ENCODE measurements at regions not wholly inside any gene's neighbourhood (a gene's known extent, or its start where the extent isn't known, plus 50 kb on each side); places are given as distances from the start of the nearest gene placed in this dataset.

DNA sequence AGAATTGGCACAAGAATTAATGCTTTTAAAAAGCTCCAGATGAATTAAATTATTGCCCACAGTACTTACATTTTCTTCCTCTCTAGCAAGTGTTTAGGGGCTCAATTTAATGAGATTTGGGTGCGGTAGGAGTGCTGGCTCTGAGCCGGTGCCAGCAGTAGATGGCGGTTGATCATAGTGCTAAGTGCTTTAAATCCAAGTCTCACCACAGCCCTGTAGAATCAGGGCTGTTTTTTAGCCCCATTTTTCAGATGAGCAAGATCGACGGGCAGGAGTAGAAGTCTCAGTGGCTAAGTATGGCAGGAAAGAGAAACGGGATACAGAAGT lies 136.9 kb upstream of the SALL4 start:
- no peak overlapping the region for H3K4me3 ChIP-seq (ENCODE audit: low read depth, low read length)
- TF ChIP-seq, protein P1, sequence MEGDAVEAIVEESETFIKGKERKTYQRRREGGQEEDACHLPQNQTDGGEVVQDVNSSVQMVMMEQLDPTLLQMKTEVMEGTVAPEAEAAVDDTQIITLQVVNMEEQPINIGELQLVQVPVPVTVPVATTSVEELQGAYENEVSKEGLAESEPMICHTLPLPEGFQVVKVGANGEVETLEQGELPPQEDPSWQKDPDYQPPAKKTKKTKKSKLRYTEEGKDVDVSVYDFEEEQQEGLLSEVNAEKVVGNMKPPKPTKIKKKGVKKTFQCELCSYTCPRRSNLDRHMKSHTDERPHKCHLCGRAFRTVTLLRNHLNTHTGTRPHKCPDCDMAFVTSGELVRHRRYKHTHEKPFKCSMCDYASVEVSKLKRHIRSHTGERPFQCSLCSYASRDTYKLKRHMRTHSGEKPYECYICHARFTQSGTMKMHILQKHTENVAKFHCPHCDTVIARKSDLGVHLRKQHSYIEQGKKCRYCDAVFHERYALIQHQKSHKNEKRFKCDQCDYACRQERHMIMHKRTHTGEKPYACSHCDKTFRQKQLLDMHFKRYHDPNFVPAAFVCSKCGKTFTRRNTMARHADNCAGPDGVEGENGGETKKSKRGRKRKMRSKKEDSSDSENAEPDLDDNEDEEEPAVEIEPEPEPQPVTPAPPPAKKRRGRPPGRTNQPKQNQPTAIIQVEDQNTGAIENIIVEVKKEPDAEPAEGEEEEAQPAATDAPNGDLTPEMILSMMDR (IDR thresholded peaks at IDR 0.05; ENCODE audit: insufficient read depth, low read length) = no peak
- no peak for DNase-seq (ENCODE audit: low read depth)

- TF ChIP-seq, protein P1 (IDR thresholded peaks at IDR 0.05; ENCODE audit: insufficient read depth, low read length) = no peak
- no peak overlapping the region for H3K4me3 ChIP-seq (ENCODE audit: low read depth, low read length)
- no peak for DNase-seq (ENCODE audit: low read depth)
Measured at GRCh38 chr20:51938559-51939258, 136.4 kb upstream of the SALL4 start.

GRCh38 chr20:51937779-51938178 lies 135.5 kb upstream of the SALL4 start:
- H3K4me3 ChIP-seq (ENCODE audit: low read depth, low read length) = no peak overlapping the region
- TF ChIP-seq, protein P1 (IDR thresholded peaks at IDR 0.05; ENCODE audit: insufficient read depth, low read length) = no peak
- no peak for DNase-seq (ENCODE audit: low read depth)

GRCh38 chr20:51936377-51936776 lies 134.1 kb upstream of the SALL4 start:
- DNase-seq (ENCODE audit: low read depth) = no peak
- no peak overlapping the region for H3K4me3 ChIP-seq (ENCODE audit: low read depth, low read length)
- TF ChIP-seq, protein P1 (IDR thresholded peaks at IDR 0.05; ENCODE audit: insufficient read depth, low read length) = no peak

DNA sequence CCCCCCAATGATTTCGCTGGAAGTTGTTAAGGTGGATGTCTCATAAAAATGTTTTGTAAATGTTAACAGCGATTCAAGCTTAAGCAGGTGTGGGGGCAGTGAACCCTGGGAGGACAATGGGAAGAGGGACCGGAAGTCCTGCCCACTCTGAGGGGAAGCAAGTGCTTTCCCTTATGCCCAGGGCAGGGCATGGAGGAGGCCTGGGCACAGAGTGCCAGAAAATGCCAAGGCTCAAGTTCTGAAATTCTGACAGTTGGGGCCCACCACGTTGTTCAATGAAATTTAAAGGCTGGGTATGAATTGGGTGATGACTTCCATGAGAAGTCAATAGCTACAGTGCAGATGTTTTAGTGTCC lies 132.7 kb upstream of the SALL4 start:
- TF ChIP-seq, protein P1 (IDR thresholded peaks at IDR 0.05; ENCODE audit: insufficient read depth, low read length) = no peak
- H3K4me3 ChIP-seq (ENCODE audit: low read depth, low read length) = no peak overlapping the region
- DNase-seq (ENCODE audit: low read depth) = no peak

- no peak for DNase-seq (ENCODE audit: low read depth)
- H3K4me3 ChIP-seq (ENCODE audit: low read depth, low read length) = no peak overlapping the region
- TF ChIP-seq, protein P1 (IDR thresholded peaks at IDR 0.05; ENCODE audit: insufficient read depth, low read length) = no peak
Measured at GRCh38 chr20:51934301-51935002, 132.1 kb upstream of the SALL4 start.
